ENCODE measurements at regions not wholly inside any gene's neighbourhood (a gene's known extent, or its start where the extent isn't known, plus 50 kb on each side); places are given as distances from the start of the nearest gene placed in this dataset.

GRCh38 chr3:116849261-116849688 lies 139.7 kb downstream of the TUSC7 start:
- no peak for DNase-seq

- no peak for DNase-seq
Measured at GRCh38 chr3:116852803-116853202, 143.2 kb downstream of the TUSC7 start.

GRCh38 chr3:116863270-116863770 lies 153.7 kb downstream of the TUSC7 start:
- DNase-seq: no peak

- no peak for DNase-seq
Measured at GRCh38 chr3:116863822-116864589, 154.4 kb downstream of the TUSC7 start.

GRCh38 chr3:116864590-116864927 lies 155.0 kb downstream of the TUSC7 start:
- no peak for DNase-seq

- DNase-seq: no peak
Measured at GRCh38 chr3:116870379-116870778, 160.8 kb downstream of the TUSC7 start.

- DNase-seq: no peak
Measured at GRCh38 chr3:116871905-116872304, 162.3 kb downstream of the TUSC7 start.

GRCh38 chr3:116872688-116873087 lies 163.1 kb downstream of the TUSC7 start:
- no peak for DNase-seq

GRCh38 chr3:116873142-116873541 lies 163.6 kb downstream of the TUSC7 start:
- no peak for DNase-seq

GRCh38 chr3:116877968-116878367 lies 168.4 kb downstream of the TUSC7 start:
- DNase-seq: no peak

- DNase-seq: no peak
Measured at GRCh38 chr3:116886202-116886893, 176.8 kb downstream of the TUSC7 start.

- DNase-seq: no peak
Measured at GRCh38 chr3:116896116-116896515, 186.5 kb downstream of the TUSC7 start.

GRCh38 chr3:116897382-116897781 lies 187.8 kb downstream of the TUSC7 start:
- no peak for DNase-seq

- DNase-seq: no peak
Measured at GRCh38 chr3:116899253-116899652, 189.7 kb downstream of the TUSC7 start.

GRCh38 chr3:116905334-116905733 lies 195.8 kb downstream of the TUSC7 start:
- DNase-seq: no peak

- no peak for DNase-seq
Measured at GRCh38 chr3:116905794-116906193, 196.2 kb downstream of the TUSC7 start.

- no peak for DNase-seq
Measured at GRCh38 chr3:116912116-116912515, 202.5 kb downstream of the TUSC7 start.

GRCh38 chr3:116914004-116914403 lies 204.4 kb downstream of the TUSC7 start:
- DNase-seq: no peak

GRCh38 chr3:116916836-116917235 lies 207.3 kb downstream of the TUSC7 start:
- no peak for DNase-seq

- no peak for DNase-seq
Measured at GRCh38 chr3:116920826-116921610, 211.4 kb downstream of the TUSC7 start.

GRCh38 chr3:116927918-116928317 lies 218.3 kb downstream of the TUSC7 start:
- DNase-seq: no peak

- DNase-seq: no peak
Measured at GRCh38 chr3:116929505-116930222, 220.1 kb downstream of the TUSC7 start.

- no peak for DNase-seq
Measured at GRCh38 chr3:116930786-116931185, 221.2 kb downstream of the TUSC7 start.

All from effector CD4-positive, alpha-beta T cell (primary cell).